IPS DF 4.7 (cell line): ENCODE measurements at regions not wholly inside any gene's neighbourhood (a gene's known extent, or its start where the extent isn't known, plus 50 kb on each side); places are given as distances from the start of the nearest gene placed in this dataset.
A peak's percentile ranks its signal among the peaks of the same experiment; 100 is the strongest.

ENCODE experiments used
- DNase-seq: peaks from one replicate; pipeline ENCODE4 v3.0.0-alpha.2; 2013; ENCODE audit warnings: low spot score; ENCODE audit errors: extremely low read depth

DNA sequence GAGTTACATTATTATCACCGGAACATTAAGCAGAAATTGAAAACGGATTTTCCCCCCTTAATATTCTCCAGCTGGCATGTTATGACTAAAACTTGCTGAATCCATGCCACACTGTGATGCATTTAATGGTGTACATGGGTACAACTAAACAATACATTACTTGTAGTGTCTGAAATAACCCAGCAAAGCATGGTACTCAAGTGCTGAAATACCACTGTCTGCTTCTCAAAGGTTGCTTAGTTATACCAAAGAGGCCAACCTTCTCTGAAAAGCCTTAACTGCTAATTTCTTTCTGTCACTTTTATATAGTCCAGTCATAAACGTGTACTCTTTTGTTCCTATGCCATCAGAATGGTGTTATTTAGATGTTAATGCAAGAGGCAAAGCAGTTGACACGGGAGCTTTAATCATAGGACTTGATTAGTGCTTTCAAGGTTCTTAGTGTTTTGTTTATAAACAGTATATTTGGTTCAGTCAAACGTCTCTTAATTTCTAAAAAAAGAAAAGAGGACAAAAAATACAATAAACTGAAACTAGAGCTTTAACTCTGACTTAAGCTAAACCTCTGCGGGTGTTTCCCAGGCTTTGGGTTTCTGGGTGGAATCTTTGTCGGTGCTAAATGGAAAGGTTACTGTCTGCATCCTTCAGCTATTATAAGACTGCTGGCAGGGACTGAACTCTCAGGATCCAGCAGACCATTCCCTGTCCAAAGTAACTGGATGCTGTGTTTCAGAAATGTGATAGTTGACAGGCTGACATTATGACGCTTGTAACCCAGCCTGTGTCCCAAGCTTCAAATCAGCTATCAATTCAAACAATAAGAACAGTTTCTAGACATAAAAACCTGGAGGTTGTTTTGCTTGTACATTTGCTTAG lies 202.6 kb downstream of the PPP1R3A start:
- DNase-seq, result no peak

DNA sequence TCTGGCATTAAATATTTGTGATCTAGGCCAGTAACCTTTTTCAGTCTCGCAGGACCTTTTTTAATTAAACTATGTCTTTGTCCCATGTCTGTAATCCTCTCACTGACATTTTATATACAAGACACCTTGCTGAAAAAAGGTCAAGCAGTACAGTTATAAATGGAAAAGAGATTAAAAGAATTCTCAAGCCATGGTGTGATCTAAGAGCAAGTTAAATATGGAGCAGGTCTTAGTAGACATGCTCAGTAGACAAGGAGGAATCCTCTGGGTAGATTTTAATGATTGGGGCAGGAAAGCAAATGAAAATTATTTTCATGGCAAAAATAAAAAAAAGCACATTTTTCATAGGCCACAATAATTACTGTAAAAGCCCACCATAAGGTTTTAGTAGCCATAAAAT lies 203.5 kb downstream of the PPP1R3A start:
- DNase-seq, result no peak

DNA sequence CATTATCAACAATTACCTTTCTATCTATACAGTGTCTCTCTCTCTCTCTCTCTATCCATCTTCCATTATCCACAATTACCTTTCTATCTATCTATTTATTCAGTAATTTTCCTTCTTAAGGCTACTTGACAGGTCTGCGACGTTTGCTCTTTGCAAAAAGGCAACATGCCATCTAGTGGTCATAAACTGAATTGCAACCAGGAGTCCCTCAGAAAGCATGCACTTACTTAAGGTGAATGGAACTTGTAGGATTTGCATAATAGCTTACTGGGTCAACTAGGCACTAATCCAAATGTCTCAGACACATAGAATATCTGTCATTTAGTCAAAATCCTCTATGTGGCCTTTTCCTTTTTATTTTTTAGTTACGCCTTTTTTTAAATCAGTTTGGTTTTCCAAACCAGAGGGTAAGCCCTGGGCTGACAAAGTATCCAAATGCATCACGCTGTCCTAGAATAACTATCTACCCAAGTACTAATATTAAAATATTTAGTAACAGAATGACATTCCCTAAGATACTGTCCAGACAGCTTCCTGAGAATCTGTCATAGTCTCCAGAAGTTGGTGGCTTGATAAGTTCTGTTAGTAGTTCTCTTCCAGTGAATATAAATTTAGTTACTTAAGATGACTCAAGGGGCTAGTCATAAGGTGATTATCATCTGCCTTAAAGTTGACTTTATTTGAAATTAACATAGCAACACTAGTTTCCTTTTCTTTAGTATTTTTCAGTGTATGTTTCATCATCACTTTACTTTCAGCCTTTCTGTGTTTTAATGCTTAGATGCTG lies 208.3 kb downstream of the PPP1R3A start:
- peak; percentile 71 for DNase-seq

DNA sequence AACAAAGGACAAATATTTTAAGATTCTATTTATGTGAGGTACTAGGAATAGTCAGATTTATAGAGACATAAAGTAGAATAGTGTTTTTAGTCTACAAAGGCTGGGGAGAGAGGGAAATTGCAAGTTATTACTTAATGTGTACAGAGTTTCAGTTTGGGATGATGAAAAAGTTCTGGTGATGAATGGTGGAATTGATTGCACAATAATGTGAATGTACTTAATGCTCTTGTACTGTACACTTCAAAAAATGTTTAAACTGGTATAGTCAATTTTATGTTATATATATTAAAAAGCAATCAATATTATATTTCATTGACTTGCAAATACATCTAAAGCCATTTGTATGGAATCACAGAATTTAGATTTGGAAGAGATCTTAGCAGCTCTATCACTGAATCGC lies 213.4 kb downstream of the PPP1R3A start:
- DNase-seq, result no peak

DNA sequence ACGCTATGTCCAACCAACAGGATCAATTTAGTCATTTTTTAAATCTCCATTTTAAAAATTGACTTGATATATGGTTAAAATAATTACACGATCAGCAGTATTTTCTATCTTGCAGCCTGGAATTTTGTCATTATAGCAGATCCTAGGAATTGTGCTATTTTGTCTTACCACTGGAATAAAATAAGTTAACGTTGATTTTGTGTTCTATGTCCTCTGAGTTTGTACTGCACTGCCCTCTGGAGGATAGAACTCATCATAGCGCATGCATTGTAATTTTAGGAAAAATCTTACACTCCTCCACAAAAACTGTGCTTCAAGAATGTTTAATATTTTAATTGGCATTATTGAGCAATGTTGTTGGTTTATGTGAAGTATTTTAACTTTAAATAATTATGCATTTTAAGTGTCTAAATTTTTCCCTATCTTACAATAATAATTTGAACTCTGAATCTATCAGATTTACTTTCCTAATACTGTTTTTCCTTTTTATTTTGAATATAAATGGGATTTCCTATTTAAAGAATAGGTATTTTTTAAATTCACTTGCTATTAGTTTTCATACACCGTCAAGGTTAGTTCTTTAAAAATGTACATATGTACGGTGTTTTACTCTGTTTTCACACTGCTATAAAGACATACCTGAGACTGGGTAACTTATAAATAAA lies 220.1 kb downstream of the PPP1R3A start:
- DNase-seq, result no peak

DNA sequence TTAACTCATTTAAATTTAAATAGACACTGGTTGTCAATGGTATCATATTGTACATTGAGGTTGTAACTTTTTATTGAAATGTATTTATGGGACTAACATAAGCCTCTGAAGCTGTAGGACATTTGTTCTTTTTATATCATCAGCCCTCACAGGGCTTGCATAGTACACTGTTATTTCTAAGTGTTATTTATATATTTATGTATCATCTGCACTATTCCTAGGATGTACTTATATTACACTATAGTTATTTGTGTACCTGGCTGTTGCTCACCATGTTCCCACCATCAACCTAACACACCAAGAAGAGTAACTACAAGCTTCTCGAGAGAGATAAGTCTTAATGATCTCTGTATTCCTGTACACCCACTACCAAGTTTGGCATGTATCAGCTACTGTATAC lies 224.7 kb downstream of the PPP1R3A start:
- DNase-seq, result no peak

DNA sequence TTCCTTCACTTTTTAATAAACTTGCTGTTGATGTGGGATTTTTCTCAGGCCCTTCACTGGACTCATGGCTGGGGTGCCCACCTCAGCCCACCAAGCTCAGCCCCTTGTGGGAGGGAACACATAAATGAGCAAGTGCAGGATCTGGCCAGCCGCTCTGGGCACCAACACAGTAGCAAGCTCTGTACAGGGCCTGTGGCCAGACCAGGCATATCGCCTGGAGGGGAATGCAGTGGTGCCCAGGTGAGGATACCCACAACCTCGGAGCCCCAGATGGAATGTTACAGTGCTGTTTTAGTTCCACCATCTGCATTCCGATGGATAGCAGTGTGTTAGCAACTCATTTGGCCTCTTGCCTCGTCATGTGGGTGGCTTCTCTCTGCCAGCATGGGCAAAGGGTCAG lies 234.6 kb downstream of the PPP1R3A start:
- no peak for DNase-seq

DNA sequence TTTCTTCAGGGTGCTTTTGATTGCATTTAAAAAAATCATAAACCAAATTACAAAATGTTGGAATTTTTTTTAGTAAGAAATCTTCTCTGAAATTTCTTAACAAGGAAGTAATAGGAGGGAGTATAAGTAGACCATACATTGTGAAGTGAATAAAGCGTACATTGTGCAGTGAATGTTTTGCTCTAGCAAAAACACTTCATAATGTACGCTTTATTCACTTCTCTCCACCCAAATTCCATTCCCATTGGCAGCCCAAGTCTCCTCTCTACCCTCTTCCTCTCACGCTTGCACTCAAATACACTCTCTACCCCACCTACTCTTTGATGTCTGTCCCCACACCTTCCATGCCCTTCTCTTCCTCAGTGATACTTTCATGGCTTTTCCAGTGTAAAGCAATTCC lies 241.0 kb downstream of the PPP1R3A start:
- no peak for DNase-seq

DNA sequence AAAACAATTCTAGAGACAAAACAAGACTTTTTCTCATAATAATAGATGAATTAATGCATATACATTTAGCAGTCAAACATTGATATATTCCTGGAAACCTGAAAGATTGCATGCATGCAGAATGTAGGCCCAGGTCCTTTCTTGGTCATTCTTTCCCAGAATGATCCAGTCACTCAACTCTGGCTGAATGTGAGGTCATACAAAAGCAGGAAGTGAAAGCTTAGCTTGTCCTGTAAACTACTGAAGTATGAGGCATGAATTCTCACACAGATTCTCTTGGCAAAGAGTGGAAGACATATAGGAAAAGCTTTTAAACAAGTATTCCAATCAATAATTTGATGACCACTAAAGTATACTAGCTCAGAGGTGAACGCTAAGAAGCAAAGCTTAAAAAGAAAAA lies 253.9 kb downstream of the PPP1R3A start:
- DNase-seq, result no peak

DNA sequence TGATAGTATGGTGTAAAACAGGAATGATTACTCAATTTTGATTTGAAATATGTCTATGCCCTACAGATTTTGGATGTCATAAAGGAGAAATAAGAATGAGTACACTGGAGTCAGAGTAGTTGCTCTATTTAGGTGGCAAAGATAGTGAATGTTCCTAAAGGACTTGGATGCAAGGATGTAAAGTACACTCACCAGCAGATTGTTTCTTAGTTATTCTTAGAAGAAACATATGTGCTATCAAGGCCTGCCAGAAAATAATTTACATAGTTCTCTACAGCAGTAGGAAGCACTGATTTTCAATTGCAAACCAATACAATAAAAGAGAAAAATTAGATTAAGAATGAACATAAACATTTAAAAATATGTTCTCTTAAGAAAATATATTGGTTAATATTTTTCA lies 259.4 kb downstream of the PPP1R3A start:
- DNase-seq, result no peak

DNA sequence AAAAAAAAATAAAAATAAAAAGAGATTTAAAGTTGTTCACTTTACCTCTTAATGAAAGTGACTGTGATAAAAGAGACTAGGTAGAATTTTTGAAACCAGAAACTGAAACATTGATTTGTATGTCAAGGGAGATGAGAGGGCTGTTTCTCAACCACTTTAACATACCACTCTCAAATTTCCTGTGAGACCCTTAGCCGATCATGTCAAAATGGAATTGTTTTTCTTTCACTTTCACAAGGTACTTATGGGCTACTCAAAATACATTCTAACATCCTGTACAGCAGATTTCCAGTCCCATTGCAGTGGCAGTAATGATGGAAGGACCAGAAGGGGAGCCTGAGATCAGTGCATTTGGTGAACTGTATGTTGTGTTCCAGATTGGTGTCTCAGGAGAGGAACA lies 261.2 kb downstream of the PPP1R3A start:
- DNase-seq, result no peak

DNA sequence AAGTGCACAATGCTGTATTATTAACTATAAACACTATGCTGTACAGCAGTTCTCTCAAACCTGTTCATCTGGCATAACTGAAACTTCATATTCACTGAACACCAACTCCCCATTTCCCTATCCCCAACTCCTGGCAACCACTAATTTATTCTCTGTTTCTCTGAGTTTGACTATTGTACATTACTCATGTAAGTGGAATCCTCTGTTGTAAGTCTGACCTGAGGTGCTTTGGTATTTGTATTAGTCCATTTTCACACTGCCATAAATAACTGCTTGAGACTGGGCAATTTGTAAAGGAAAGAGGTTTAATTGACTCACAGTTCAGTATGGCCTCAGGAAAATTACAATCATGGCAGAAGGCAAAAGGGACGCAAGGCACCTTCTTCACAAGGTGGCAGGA lies 266.3 kb downstream of the PPP1R3A start:
- DNase-seq, result no peak

DNA sequence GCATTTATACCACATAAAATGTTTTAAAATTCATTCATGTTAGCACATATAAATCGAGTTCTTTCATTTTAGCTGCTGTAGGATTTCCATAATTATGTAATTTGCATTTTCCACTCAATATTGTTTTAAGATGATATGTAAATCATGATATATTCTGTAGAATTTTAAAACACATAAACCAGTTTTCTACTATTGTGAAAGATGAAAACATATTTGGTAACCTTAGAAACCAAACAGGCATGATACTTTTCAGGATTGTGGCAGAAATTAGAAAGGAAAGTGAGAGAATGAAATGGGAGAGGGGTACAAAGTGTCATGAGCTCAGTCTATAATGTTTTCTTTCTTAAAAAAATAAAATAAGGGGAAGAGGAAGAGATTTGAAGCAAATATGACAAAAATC lies 269.3 kb downstream of the PPP1R3A start:
- no peak for DNase-seq

DNA sequence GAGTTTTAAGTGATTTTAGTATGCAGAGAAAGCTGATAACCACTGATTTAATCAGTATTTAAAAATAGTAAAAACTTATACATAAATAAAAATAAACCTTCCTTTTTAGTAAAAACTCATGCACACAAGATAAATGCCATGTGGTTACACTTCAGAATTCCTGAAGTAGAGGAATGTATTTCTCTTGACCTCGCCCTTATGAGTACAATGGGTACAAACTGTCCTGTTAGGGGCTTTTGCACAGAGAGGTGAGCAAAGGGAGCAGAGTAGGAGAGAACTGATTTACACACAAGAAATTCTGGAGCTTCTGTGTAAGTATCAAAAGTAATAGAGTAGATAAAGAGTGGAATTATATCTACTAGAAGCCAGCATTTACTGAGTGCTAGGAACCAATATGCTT lies 279.6 kb downstream of the PPP1R3A start:
- DNase-seq, result no peak

DNA sequence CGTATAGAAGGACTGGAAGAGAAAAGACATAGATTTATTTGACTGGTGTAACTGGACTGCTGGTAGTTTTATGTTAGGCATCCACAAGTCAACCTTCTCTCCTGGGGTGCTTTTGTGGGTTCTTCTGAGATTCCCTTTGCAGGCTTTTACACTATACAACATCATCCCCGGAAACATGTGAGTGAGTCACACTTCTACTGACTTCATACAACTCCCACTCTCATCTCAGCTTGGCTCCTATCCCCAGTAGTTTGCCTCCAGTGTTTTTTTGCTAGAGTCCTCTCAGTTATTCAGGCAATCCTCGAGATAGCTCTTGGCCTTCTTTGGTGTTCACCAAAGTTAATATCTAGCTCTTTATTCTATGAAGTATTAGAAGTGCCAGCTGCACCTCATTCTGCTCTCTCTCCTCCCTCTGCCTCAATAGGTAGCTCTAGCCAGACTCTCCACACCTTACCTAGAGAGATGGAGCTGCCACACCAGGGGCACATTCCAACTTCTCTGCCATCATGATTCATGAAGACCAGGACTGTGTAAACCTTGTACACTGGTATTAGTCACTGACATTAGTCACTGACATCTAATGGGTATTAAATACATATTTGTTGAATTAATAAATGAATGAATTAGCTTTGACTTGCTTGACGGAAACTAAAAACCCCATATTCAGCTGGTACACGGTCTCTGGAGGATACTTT lies 281.9 kb downstream of the PPP1R3A start:
- no peak for DNase-seq

DNA sequence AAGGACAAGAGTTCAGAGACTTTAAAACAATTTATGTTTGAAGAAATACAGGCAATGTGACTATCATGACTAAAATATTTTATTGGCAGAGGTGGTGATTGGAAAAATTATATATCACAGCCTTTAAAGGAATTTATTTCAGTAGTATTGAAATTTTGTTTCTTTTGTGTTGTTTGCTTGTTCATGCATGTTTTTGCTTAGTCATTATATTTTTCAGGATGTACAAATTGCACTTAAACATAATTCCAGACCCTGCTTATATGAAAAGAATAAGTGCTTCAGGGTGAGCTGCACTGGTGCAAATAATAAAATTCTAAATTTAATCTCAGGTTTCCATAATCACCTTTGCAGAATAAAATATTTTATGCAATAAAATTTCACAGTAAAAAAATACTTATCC lies 283.3 kb downstream of the PPP1R3A start:
- no peak for DNase-seq

DNA sequence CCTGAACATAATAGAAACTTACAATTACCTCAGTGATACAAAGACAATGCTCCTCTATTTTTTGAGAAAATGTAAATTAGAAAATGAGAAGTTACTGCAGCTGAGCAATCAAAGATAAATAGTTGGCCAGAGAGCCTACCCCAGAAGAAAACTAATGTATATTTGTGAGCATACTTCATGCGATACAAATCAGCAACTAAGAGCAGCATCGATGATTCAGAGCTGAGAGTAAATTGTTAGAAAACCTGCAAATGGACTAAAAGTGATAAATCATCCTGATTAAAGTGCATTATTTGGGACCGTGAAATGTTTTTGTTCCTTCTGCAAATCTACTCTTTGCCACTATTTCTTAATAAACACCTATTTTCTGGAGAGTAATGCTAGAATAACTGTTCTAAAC lies 285.7 kb downstream of the PPP1R3A start:
- DNase-seq, result no peak

DNA sequence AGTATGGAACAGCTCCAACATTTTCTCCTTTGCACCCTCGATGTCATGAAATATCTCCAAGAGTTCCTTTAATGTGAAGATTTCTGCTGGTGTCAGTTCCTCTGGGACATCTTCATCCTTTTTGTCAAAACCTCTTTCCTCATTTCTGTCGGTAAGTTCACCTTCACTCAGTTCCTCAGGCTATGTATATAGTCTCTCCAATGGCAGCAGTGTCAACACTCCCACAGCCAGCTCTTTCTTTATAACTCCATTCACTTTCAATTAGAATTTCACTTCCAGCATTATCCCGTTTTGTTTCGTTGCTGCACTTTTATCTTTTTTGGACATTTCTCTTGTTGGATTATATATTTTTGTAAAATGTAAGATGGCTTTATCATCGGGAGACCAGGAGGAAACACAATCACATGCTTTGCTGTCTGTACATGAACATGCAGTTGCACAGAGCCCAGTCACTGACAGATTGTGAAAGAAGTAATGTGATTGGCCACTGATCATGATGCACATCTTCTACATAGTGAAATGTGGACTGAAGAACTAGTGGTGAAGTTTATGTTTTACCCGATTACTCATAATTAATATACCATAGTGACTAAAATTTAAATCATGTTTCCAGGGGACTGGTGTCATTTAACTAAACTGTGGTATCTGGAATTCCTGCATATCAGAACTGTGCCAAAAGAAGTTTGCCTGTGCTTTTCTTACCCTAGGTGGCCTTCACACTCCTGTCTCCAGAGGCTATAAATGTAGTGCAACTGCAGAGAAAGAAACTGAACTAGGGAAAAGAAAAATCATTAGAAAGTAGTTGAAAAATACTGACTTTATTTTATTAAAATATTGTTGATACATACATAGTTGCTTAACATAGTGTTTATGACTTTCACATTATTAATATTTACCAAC lies 289.6 kb downstream of the PPP1R3A start:
- DNase-seq, result no peak

DNA sequence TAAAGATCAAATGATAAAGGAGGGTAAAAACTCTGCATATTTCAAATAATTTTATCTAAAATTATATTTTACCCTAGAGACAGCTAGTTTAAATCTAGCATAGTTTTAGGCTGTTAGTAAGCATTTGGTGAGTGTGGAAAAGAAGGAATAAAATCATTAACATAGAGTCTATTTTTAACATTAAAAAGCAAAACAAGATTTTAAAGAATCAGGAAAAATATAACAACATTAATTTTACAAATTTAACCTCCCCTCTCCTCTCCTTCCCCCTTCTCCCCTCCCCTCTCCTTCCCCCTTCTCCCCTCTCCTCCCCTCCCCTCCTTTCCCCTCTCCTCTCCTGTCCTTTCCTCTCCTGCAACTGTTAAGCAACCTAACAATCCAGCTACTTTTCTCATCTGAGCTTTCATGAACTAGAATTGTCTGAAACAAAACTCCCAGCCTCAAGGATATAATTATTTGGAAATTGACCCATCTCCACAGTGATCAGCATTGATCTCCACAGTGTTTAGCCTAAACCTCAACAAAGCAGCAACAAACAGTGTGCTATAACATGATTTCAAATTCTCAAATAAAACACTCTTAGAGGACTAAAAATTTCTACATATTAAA lies 293.2 kb downstream of the PPP1R3A start:
- DNase-seq, result no peak

DNA sequence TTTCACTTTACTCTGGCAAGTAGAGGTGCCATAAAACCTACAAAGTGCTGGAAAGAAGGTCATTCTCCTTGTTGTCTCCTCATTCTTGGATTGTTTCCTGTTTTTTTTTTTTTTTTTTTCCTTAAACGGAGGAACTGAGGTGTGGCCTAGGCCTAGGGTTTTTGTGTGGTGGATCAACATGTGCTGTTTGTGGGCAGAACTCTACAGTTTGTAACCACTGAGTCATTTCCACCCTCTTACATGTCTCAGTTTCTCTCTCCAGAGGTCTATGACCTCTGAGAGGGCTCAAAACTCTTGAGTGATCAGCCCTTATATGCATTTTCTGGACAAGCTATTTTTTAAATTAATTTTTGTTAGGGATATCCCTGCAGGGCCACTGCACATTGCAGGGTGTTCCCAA lies 296.0 kb downstream of the PPP1R3A start:
- DNase-seq, result no peak
